ENCODE measurements at regions not wholly inside any gene's neighbourhood (a gene's known extent, or its start where the extent isn't known, plus 50 kb on each side); places are given as distances from the start of the nearest gene placed in this dataset.
"Not testable (repeated sequence)": the region's sequence is repeated elsewhere in the genome, so short reads cannot be mapped to it uniquely, and the experiment has no call there.

- DNase-seq: no peak
These were observed 526.5 kb upstream of the NUDT12 start for GRCh38 chr5:104088876-104089778.

GRCh38 chr5:104084896-104085295, 522.3 kb upstream of the NUDT12 start:
- DNase-seq: no peak

GRCh38 chr5:104082754-104083153, 520.2 kb upstream of the NUDT12 start:
- no peak for DNase-seq

GRCh38 chr5:104081232-104081631, 518.6 kb upstream of the NUDT12 start:
- DNase-seq: no peak

- no peak for DNase-seq
These were observed 518.1 kb upstream of the NUDT12 start for GRCh38 chr5:104080646-104081175.

- DNase-seq: not testable (repeated sequence)
These were observed 517.5 kb upstream of the NUDT12 start for GRCh38 chr5:104079861-104080645.

- DNase-seq: no peak
These were observed 509.3 kb upstream of the NUDT12 start for GRCh38 chr5:104071887-104072286.

GRCh38 chr5:104062621-104063377, 500.2 kb upstream of the NUDT12 start:
- DNase-seq: no peak

- DNase-seq: no peak
These were observed 499.1 kb upstream of the NUDT12 start for GRCh38 chr5:104061707-104062106.

GRCh38 chr5:104053353-104053649, 490.7 kb upstream of the NUDT12 start:
- DNase-seq: no peak

- DNase-seq: no peak
These were observed 490.2 kb upstream of the NUDT12 start for GRCh38 chr5:104052558-104053352.

GRCh38 chr5:104050436-104050835, 487.8 kb upstream of the NUDT12 start:
- no peak for DNase-seq

GRCh38 chr5:104049752-104050151, 487.2 kb upstream of the NUDT12 start:
- no peak for DNase-seq

GRCh38 chr5:104048231-104048630, 485.6 kb upstream of the NUDT12 start:
- no peak for DNase-seq

- DNase-seq: no peak
These were observed 483.4 kb upstream of the NUDT12 start for GRCh38 chr5:104045987-104046386.

GRCh38 chr5:104039871-104040270, 477.3 kb upstream of the NUDT12 start:
- not testable (repeated sequence) for DNase-seq

GRCh38 chr5:104037136-104037535, 474.5 kb upstream of the NUDT12 start:
- not testable (repeated sequence) for DNase-seq

GRCh38 chr5:104033186-104033585, 470.6 kb upstream of the NUDT12 start:
- DNase-seq: not testable (repeated sequence)

GRCh38 chr5:104024538-104024937, 461.9 kb upstream of the NUDT12 start:
- DNase-seq: no peak

GRCh38 chr5:104023739-104024138, 461.1 kb upstream of the NUDT12 start:
- DNase-seq: no peak

- no peak for DNase-seq
These were observed 457.4 kb upstream of the NUDT12 start for GRCh38 chr5:104019956-104020355.

GRCh38 chr5:104018299-104018698, 455.7 kb upstream of the NUDT12 start:
- no peak for DNase-seq

All from 8988T (cell line).